NOMO-1 treated with DMSO at 0.1 percent for 48 hours (cell line): ENCODE measurements at regions not wholly inside any gene's neighbourhood (a gene's known extent, or its start where the extent isn't known, plus 50 kb on each side); places are given as distances from the start of the nearest gene placed in this dataset.

Experiments
- DNase-seq: peaks from one replicate; lab custom pipeline; 2025; ENCODE audit not compliant: unreplicated experiment; lab: John Stamatoyannopoulos, UW

- DNase-seq: peak; percentile 20
Measured at GRCh38 chr10:78292250-78292981, 258.8 kb downstream of the RPS24 start.

GRCh38 chr10:78292982-78293865, 259.6 kb downstream of the RPS24 start:
- DNase-seq: no peak

GRCh38 chr10:78295242-78295641, 261.6 kb downstream of the RPS24 start:
- DNase-seq: no peak

- DNase-seq: peak; percentile 54
Measured at GRCh38 chr10:78296785-78297184, 263.1 kb downstream of the RPS24 start.

- no peak for DNase-seq
Measured at GRCh38 chr10:78297997-78298396, 264.3 kb downstream of the RPS24 start.

- no peak for DNase-seq
Measured at GRCh38 chr10:78298835-78299234, 265.2 kb downstream of the RPS24 start.

GRCh38 chr10:78299851-78300468, 266.3 kb downstream of the RPS24 start:
- DNase-seq: peak; percentile 86

GRCh38 chr10:78300526-78300925, 266.9 kb downstream of the RPS24 start:
- DNase-seq: no peak

- DNase-seq: no peak
Measured at GRCh38 chr10:78301481-78301880, 267.8 kb downstream of the RPS24 start.

GRCh38 chr10:78301891-78302738, 268.5 kb downstream of the RPS24 start:
- DNase-seq: no peak

- DNase-seq: no peak
Measured at GRCh38 chr10:78302739-78302988, 269.0 kb downstream of the RPS24 start.

GRCh38 chr10:78302989-78303854, 269.6 kb downstream of the RPS24 start:
- DNase-seq: peak; percentile 94

GRCh38 chr10:78304091-78305045, 270.7 kb downstream of the RPS24 start:
- DNase-seq: no peak

- no peak for DNase-seq
Measured at GRCh38 chr10:78305311-78305710, 271.6 kb downstream of the RPS24 start.

GRCh38 chr10:78306358-78306757, 272.7 kb downstream of the RPS24 start:
- DNase-seq: no peak

- no peak for DNase-seq
Measured at GRCh38 chr10:78307576-78307975, 273.9 kb downstream of the RPS24 start.

- DNase-seq: no peak
Measured at GRCh38 chr10:78309536-78310237, 276.0 kb downstream of the RPS24 start.

- DNase-seq: no peak
Measured at GRCh38 chr10:78310481-78311080, 276.9 kb downstream of the RPS24 start.
